ENCODE measurements at regions not wholly inside any gene's neighbourhood (a gene's known extent, or its start where the extent isn't known, plus 50 kb on each side); places are given as distances from the start of the nearest gene placed in this dataset.

GRCh38 chr3:27869152-27869551 is 147.0 kb upstream of the EOMES start:
- no peaks in the 10 kb centered on the region for H3K36me3 Mint-ChIP-seq
- TF ChIP-seq CTCF (conservative IDR thresholded peaks at IDR 0.05) = no peak
- no peak overlapping the region for H3K27ac Mint-ChIP-seq
- H3K27me3 Mint-ChIP-seq = no peaks in the 10 kb centered on the region
- no peak for DNase-seq (ENCODE audit: extremely low spot score, unreplicated experiment)
- no peaks in the 10 kb centered on the region for H3K4me1 Mint-ChIP-seq (ENCODE audit: unreplicated experiment)
- H3K9me3 Mint-ChIP-seq = no peaks in the 10 kb centered on the region
- no peak overlapping the region for H3K4me3 Mint-ChIP-seq

- Mint-ChIP-seq H3K27me3 (peaks cover 32% of the 10 kb centered on the region), H3K4me1 (ENCODE audit: unreplicated experiment) (no peaks in the 10 kb centered on the region), H3K36me3 (no peaks in the 10 kb centered on the region), H3K9me3 (no peaks in the 10 kb centered on the region), H3K27ac (no peak overlapping the region), H3K4me3 (no peak overlapping the region)
- no peak for DNase-seq (ENCODE audit: extremely low spot score, unreplicated experiment)
- TF ChIP-seq CTCF (conservative IDR thresholded peaks at IDR 0.05) = no peak
Observed at GRCh38 chr3:27877061-27878013, 155.2 kb upstream of the EOMES start.

- no peaks in the 10 kb centered on the region for H3K4me1 Mint-ChIP-seq (ENCODE audit: unreplicated experiment)
- H3K27me3 Mint-ChIP-seq = peaks cover 32% of the 10 kb centered on the region
- no peak for DNase-seq (ENCODE audit: extremely low spot score, unreplicated experiment)
- no peak overlapping the region for H3K4me3 Mint-ChIP-seq
- H3K27ac Mint-ChIP-seq = no peak overlapping the region
- no peak for TF ChIP-seq CTCF (conservative IDR thresholded peaks at IDR 0.05)
- H3K9me3 Mint-ChIP-seq = no peaks in the 10 kb centered on the region
- no peaks in the 10 kb centered on the region for H3K36me3 Mint-ChIP-seq
Observed at GRCh38 chr3:27878014-27878383, 155.9 kb upstream of the EOMES start.

GRCh38 chr3:27880969-27881892 is 159.1 kb upstream of the EOMES start:
- Mint-ChIP-seq H3K36me3 (no peaks in the 10 kb centered on the region), H3K9me3 (no peaks in the 10 kb centered on the region), H3K27ac (no peak overlapping the region), H3K4me3 (no peak overlapping the region), H3K27me3 (peaks cover 47% of the 10 kb centered on the region), H3K4me1 (ENCODE audit: unreplicated experiment) (no peaks in the 10 kb centered on the region)
- no peak for DNase-seq (ENCODE audit: extremely low spot score, unreplicated experiment)
- TF ChIP-seq CTCF (conservative IDR thresholded peaks at IDR 0.05) = no peak

- Mint-ChIP-seq H3K27me3 (peaks cover 52% of the 10 kb centered on the region), H3K4me3 (no peak overlapping the region), H3K36me3 (no peaks in the 10 kb centered on the region), H3K9me3 (no peaks in the 10 kb centered on the region), H3K4me1 (ENCODE audit: unreplicated experiment) (no peaks in the 10 kb centered on the region), H3K27ac (no peak overlapping the region)
- no peak for DNase-seq (ENCODE audit: extremely low spot score, unreplicated experiment)
- no peak for TF ChIP-seq CTCF (conservative IDR thresholded peaks at IDR 0.05)
Observed at GRCh38 chr3:27883266-27883665, 161.1 kb upstream of the EOMES start.
